ENCODE measurements at regions not wholly inside any gene's neighbourhood (a gene's known extent, or its start where the extent isn't known, plus 50 kb on each side); places are given as distances from the start of the nearest gene placed in this dataset.
"Not testable (repeated sequence)": the region's sequence is repeated elsewhere in the genome, so short reads cannot be mapped to it uniquely, and the experiment has no call there.

- H3K4me3 ChIP-seq (ENCODE audit: low read length) = no peak overlapping the region
- no peaks in the 10 kb centered on the region for H3K27me3 ChIP-seq (ENCODE audit: low read length)
- ChIA-PET CTCF (no interaction called here), POLR2A (ENCODE audit: unreplicated experiment) (no interaction called here)
- H3K9ac ChIP-seq (ENCODE audit: low read length) = no peak overlapping the region
- intact Hi-C loops (cut with micrococcal nuclease) = no loop called here
- no peaks in the 10 kb centered on the region for H3K9me2 ChIP-seq (replicated peaks; ENCODE audit: low read length)
- no peak for TF ChIP-seq CTCF (conservative IDR thresholded peaks at IDR 0.05; ENCODE audit: low read depth, low read length)
- no peak for TF ChIP-seq EZH2phosphoT487 (IDR thresholded peaks at IDR 0.05; ENCODE audit: borderline replicate concordance, low read length)
- no peak for TF ChIP-seq EZH2 (IDR thresholded peaks at IDR 0.05; ENCODE audit: low read length, unreplicated experiment)
- DNase-seq (no peak), ATAC-seq (no peak)
- no peak overlapping the region for H3K4me2 ChIP-seq (ENCODE audit: low read length)
- H3K79me2 ChIP-seq (ENCODE audit: low read length) = no peaks in the 10 kb centered on the region
- BruUV-seq (replicated peaks) = no TSS peak
- no peaks in the 10 kb centered on the region for H3K9me3 ChIP-seq (ENCODE audit: low read length)
- H3K36me3 ChIP-seq (ENCODE audit: low read depth, low read length) = no peaks in the 10 kb centered on the region
- H3K4me1 ChIP-seq (ENCODE audit: insufficient read depth, low read length) = no peaks in the 10 kb centered on the region
- no peak overlapping the region for H3K27ac ChIP-seq (ENCODE audit: low read length)
- no peaks in the 10 kb centered on the region for H3F3A ChIP-seq (ENCODE audit: low read length, unreplicated experiment)
- H4K20me1 ChIP-seq (ENCODE audit: low read length) = no peaks in the 10 kb centered on the region
- H2AFZ ChIP-seq (ENCODE audit: low read length) = no peak overlapping the region
Observed at GRCh38 chr11:91497847-91498246, 726.8 kb upstream of the FAT3 start.

GRCh38 chr11:91495837-91496236 is 728.8 kb upstream of the FAT3 start:
- no peak for DNase-seq
- no peak for TF ChIP-seq EZH2 (IDR thresholded peaks at IDR 0.05; ENCODE audit: low read length, unreplicated experiment)
- no peak for TF ChIP-seq EZH2phosphoT487 (IDR thresholded peaks at IDR 0.05; ENCODE audit: borderline replicate concordance, low read length)
- 0 out of 2 replicates have a peak, but pooled peaks have one; percentile 28 for TF ChIP-seq CTCF (conservative IDR thresholded peaks at IDR 0.05; ENCODE audit: low read depth, low read length)
- Histone ChIP-seq H4K20me1 (ENCODE audit: low read length) (no peaks in the 10 kb centered on the region), H3F3A (ENCODE audit: low read length, unreplicated experiment) (no peaks in the 10 kb centered on the region), H3K4me3 (ENCODE audit: low read length) (no peak overlapping the region), H2AFZ (ENCODE audit: low read length) (no peak overlapping the region), H3K9me2 (replicated peaks; ENCODE audit: low read length) (no peaks in the 10 kb centered on the region), H3K9ac (ENCODE audit: low read length) (no peak overlapping the region), H3K4me2 (ENCODE audit: low read length) (no peak overlapping the region), H3K27me3 (ENCODE audit: low read length) (no peaks in the 10 kb centered on the region), H3K9me3 (ENCODE audit: low read length) (no peaks in the 10 kb centered on the region), H3K4me1 (ENCODE audit: insufficient read depth, low read length) (no peaks in the 10 kb centered on the region), H3K27ac (ENCODE audit: low read length) (no peak overlapping the region), H3K36me3 (ENCODE audit: low read depth, low read length) (no peaks in the 10 kb centered on the region), H3K79me2 (ENCODE audit: low read length) (no peaks in the 10 kb centered on the region)
- POLR2A ChIA-PET (ENCODE audit: unreplicated experiment) = no interaction called here
- CTCF ChIA-PET = no interaction called here
- BruUV-seq (replicated peaks) = no TSS peak
- ATAC-seq = no peak
- intact Hi-C loops (cut with micrococcal nuclease) = no loop called here

- ATAC-seq = no peak
- no peak for DNase-seq
- H4K20me1 ChIP-seq (ENCODE audit: low read length) = no peaks in the 10 kb centered on the region
- H3F3A ChIP-seq (ENCODE audit: low read length, unreplicated experiment) = no peaks in the 10 kb centered on the region
- no peaks in the 10 kb centered on the region; the same call in 1 of the 2 replicates for H3K4me1 ChIP-seq (ENCODE audit: insufficient read depth, low read length)
- H3K9me2 ChIP-seq (replicated peaks; ENCODE audit: low read length) = no peaks in the 10 kb centered on the region
- POLR2A ChIA-PET (ENCODE audit: unreplicated experiment) = no interaction called here
- H3K9ac ChIP-seq (ENCODE audit: low read length) = no peak overlapping the region
- H3K79me2 ChIP-seq (ENCODE audit: low read length) = no peaks in the 10 kb centered on the region
- no peak overlapping the region for H3K4me3 ChIP-seq (ENCODE audit: low read length)
- TF ChIP-seq CTCF (conservative IDR thresholded peaks at IDR 0.05; ENCODE audit: low read depth, low read length) (no peak), EZH2 (IDR thresholded peaks at IDR 0.05; ENCODE audit: low read length, unreplicated experiment) (no peak), EZH2phosphoT487 (IDR thresholded peaks at IDR 0.05; ENCODE audit: borderline replicate concordance, low read length) (no peak)
- 0 out of 2 replicates have a peak, but pooled peaks cover 7% of the 10 kb centered on the region for H3K9me3 ChIP-seq (ENCODE audit: low read length)
- H2AFZ ChIP-seq (ENCODE audit: low read length) = 0 out of 2 replicates have a peak overlapping the region, but pooled peaks have one; percentile 31
- H3K36me3 ChIP-seq (ENCODE audit: low read depth, low read length) = no peaks in the 10 kb centered on the region
- H3K27me3 ChIP-seq (ENCODE audit: low read length) = no peaks in the 10 kb centered on the region
- H3K4me2 ChIP-seq (ENCODE audit: low read length) = no peak overlapping the region
- H3K27ac ChIP-seq (ENCODE audit: low read length) = no peak overlapping the region
- intact Hi-C loops (cut with micrococcal nuclease) = no loop called here
- no TSS peak for BruUV-seq (replicated peaks)
- CTCF ChIA-PET = no interaction called here
Observed at GRCh38 chr11:91489989-91490388, 734.6 kb upstream of the FAT3 start.

GRCh38 chr11:91483956-91484355 is 740.7 kb upstream of the FAT3 start:
- intact Hi-C loops (cut with micrococcal nuclease); H3K9me3 ChIP-seq (ENCODE audit: low read length); H3K9me2 ChIP-seq (replicated peaks; ENCODE audit: low read length); H3F3A ChIP-seq (ENCODE audit: low read length, unreplicated experiment); H3K9ac ChIP-seq (ENCODE audit: low read length); CTCF ChIA-PET; H2AFZ ChIP-seq (ENCODE audit: low read length); H3K4me1 ChIP-seq (ENCODE audit: insufficient read depth, low read length); H3K79me2 ChIP-seq (ENCODE audit: low read length); H3K27me3 ChIP-seq (ENCODE audit: low read length); H3K4me3 ChIP-seq (ENCODE audit: low read length); BruUV-seq (replicated peaks); POLR2A ChIA-PET (ENCODE audit: unreplicated experiment); H3K36me3 ChIP-seq (ENCODE audit: low read depth, low read length); H4K20me1 ChIP-seq (ENCODE audit: low read length); ATAC-seq; H3K4me2 ChIP-seq (ENCODE audit: low read length): not testable (repeated sequence)
- peak overlapping the region; percentile 17; the same call in 1 of the 2 replicates for H3K27ac ChIP-seq (ENCODE audit: low read length)
- peak; percentile 47 for DNase-seq
